H9 (cell line): ENCODE measurements at regions not wholly inside any gene's neighbourhood (a gene's known extent, or its start where the extent isn't known, plus 50 kb on each side); places are given as distances from the start of the nearest gene placed in this dataset.

Experiments
- DNase-seq: peaks from one replicate; pipeline ENCODE4 v3.0.0-alpha.2; 2017
- H2AFZ ChIP-seq: one replicate; pipeline ENCODE4 v1.6.1; 2013; ENCODE audit warnings: mild to moderate bottlenecking, low read length, control low read depth, moderate library complexity
- H2AK5ac ChIP-seq: 2 replicates; pipeline ENCODE4 v1.6.1; 2013; ENCODE audit warnings: low read length, control low read depth, mixed read lengths; ENCODE audit not compliant: insufficient read length
- H2BK120ac ChIP-seq: one replicate; pipeline ENCODE4 v1.6.1; 2013; ENCODE audit warnings: low read depth, mild to moderate bottlenecking, low read length, control low read depth, inconsistent platforms; ENCODE audit not compliant: poor library complexity, severe bottlenecking
- H2BK12ac ChIP-seq: 2 replicates; pipeline ENCODE4 v1.6.1; 2013; ENCODE audit warnings: low read length, control low read depth, mixed read lengths, low read depth; ENCODE audit not compliant: insufficient read length
- H2BK15ac ChIP-seq: 2 replicates; pipeline ENCODE4 v1.6.1; 2013; ENCODE audit warnings: low read depth, low read length, control low read depth
- H2BK20ac ChIP-seq: one replicate; pipeline ENCODE4 v1.6.1; 2013; ENCODE audit warnings: low read depth, mild to moderate bottlenecking, low read length, control low read depth, inconsistent platforms; ENCODE audit not compliant: poor library complexity, severe bottlenecking
- H2BK5ac ChIP-seq: 2 replicates; pipeline ENCODE4 v1.6.1; 2013; ENCODE audit warnings: low read length, control low read depth, mixed read lengths; ENCODE audit not compliant: insufficient read length
- H3K14ac ChIP-seq: 2 replicates; pipeline ENCODE4 v1.6.1; 2013; ENCODE audit warnings: low read length, control low read depth; ENCODE audit not compliant: insufficient read depth
- H3K18ac ChIP-seq: 2 replicates; pipeline ENCODE4 v1.6.1; 2013; ENCODE audit warnings: low read depth, mild to moderate bottlenecking, mixed read lengths, low read length, control low read depth; ENCODE audit not compliant: insufficient read length
- H3K23ac ChIP-seq: 2 replicates; pipeline ENCODE4 v1.6.1; 2013; ENCODE audit warnings: low read length, control low read depth, mixed read lengths, low read depth; ENCODE audit not compliant: insufficient read length
- H3K23me2 ChIP-seq: 2 replicates; pipeline ENCODE4 v1.6.1; 2013; ENCODE audit warnings: low read depth, mild to moderate bottlenecking, mixed read lengths, low read length, control low read depth; ENCODE audit not compliant: insufficient read length, poor library complexity, severe bottlenecking
- H3K27ac ChIP-seq: 2 replicates; pipeline ENCODE4 v1.5.1; 2013; ENCODE audit warnings: low read length, control low read depth, mixed read lengths, low read depth; ENCODE audit not compliant: insufficient read length
- H3K27me3 ChIP-seq: 2 replicates; pipeline ENCODE4 v1.6.1; 2013; ENCODE audit warnings: low read length, control low read depth, inconsistent platforms; ENCODE audit not compliant: insufficient read depth
- H3K4ac ChIP-seq: 2 replicates; pipeline ENCODE4 v1.6.1; 2013; ENCODE audit warnings: low read depth, mild to moderate bottlenecking, control low read depth, inconsistent platforms, low read length, moderate library complexity
- H3K4me1 ChIP-seq: 2 replicates; pipeline ENCODE4 v1.6.1; 2013; ENCODE audit warnings: low read length, control low read depth, inconsistent platforms; ENCODE audit not compliant: insufficient read depth
- H3K4me2 ChIP-seq: 2 replicates; pipeline ENCODE4 v1.6.1; 2013; ENCODE audit warnings: low read length, control low read depth, mixed read lengths; ENCODE audit not compliant: insufficient read length, insufficient read depth
- H3K56ac ChIP-seq: 2 replicates; pipeline ENCODE4 v1.6.1; 2013; ENCODE audit warnings: low read depth, mild to moderate bottlenecking, mixed read lengths, low read length, control low read depth; ENCODE audit not compliant: insufficient read length
- H3K79me1 ChIP-seq: 2 replicates; pipeline ENCODE4 v1.6.1; 2013; ENCODE audit warnings: low read depth, mild to moderate bottlenecking, moderate library complexity, low read length, control low read depth, inconsistent platforms; ENCODE audit not compliant: insufficient read depth, poor library complexity, severe bottlenecking
- H3K79me2 ChIP-seq: 2 replicates; pipeline ENCODE4 v1.6.1; 2013; ENCODE audit warnings: low read length, control low read depth, inconsistent platforms; ENCODE audit not compliant: insufficient read depth
- H3K9ac ChIP-seq: 2 replicates; pipeline ENCODE4 v1.6.1; 2013; ENCODE audit warnings: low read length, control low read depth, mixed read lengths; ENCODE audit not compliant: insufficient read length; ENCODE audit errors: extremely low read depth
- H3K9me3 ChIP-seq: one replicate; pipeline ENCODE4 v1.6.1; 2013; ENCODE audit warnings: low read depth, low read length, inconsistent platforms; ENCODE audit not compliant: control insufficient read depth
- H3T11ph ChIP-seq: one replicate; pipeline ENCODE4 v1.6.1; 2013; ENCODE audit warnings: mild to moderate bottlenecking, low read length, control low read depth, inconsistent platforms
- H4K20me1 ChIP-seq: one replicate; pipeline ENCODE4 v1.6.1; 2013; ENCODE audit not compliant: control insufficient read depth, insufficient read length, insufficient read depth
- H4K5ac ChIP-seq: 2 replicates; pipeline ENCODE4 v1.6.1; 2013; ENCODE audit warnings: low read depth, mild to moderate bottlenecking, mixed read lengths, low read length, control low read depth; ENCODE audit not compliant: insufficient read length
- H4K8ac ChIP-seq: replicated peaks from 2 replicates; pipeline ENCODE4 v1.6.1; 2013; ENCODE audit warnings: low read length, control low read depth, mixed read lengths, low read depth; ENCODE audit not compliant: insufficient read length
- H4K91ac ChIP-seq: 2 replicates; pipeline ENCODE4 v1.6.1; 2013; ENCODE audit warnings: low read depth, mild to moderate bottlenecking, moderate library complexity, mixed read lengths, low read length, control low read depth; ENCODE audit not compliant: insufficient read length
- H3K27ac Mint-ChIP-seq, 3 experiments: 2 replicates in 2 of 3; 3 replicates in 1 of 3; pipeline ENCODE4 v1.8.0; 2020 to 2021; ENCODE audit warnings: mixed read lengths in 3 of 3, mild to moderate bottlenecking in 1 of 3, moderate library complexity in 1 of 3
- H3K27me3 Mint-ChIP-seq: 2 replicates; pipeline ENCODE4 v1.8.0; 2021; ENCODE audit warnings: low read depth, mild to moderate bottlenecking, moderate library complexity, mixed read lengths
- H3K36me3 Mint-ChIP-seq, 3 experiments: 2 replicates in 2 of 3; 3 replicates in 1 of 3; pipeline ENCODE4 v1.8.0; 2020 to 2021; ENCODE audit warnings: low read depth in 3 of 3, mixed read lengths in 3 of 3; ENCODE audit not compliant: insufficient read depth in 1 of 3
- H3K4me1 Mint-ChIP-seq, 2 experiments: 2 replicates each; pipeline ENCODE4 v1.8.0; 2020; ENCODE audit warnings: mixed read lengths in 2 of 2
- H3K4me3 Mint-ChIP-seq, 2 experiments: 2 replicates in 1 of 2; 3 replicates in 1 of 2; pipeline ENCODE4 v1.8.0; 2020 to 2021; ENCODE audit warnings: mild to moderate bottlenecking in 2 of 2, mixed read lengths in 2 of 2, moderate library complexity in 1 of 2
- H3K9me3 Mint-ChIP-seq, 2 experiments: 2 replicates in 1 of 2; 3 replicates in 1 of 2; pipeline ENCODE4 v1.8.0; 2020; ENCODE audit warnings: mild to moderate bottlenecking in 2 of 2, mixed read lengths in 2 of 2, moderate library complexity in 1 of 2
- CTCF ChIP-seq: fragments of 200-600 bp; sonication (generic); conservative IDR thresholded peaks from 3 replicates; pipeline ENCODE4 v1.8.0; 2021; ENCODE audit warnings: antibody characterized with exemption, mild to moderate bottlenecking
- WGBS: extraction: QIAGEN DNeasy Blood & Tissue Kit; methylation state at CpG from one replicate; pipeline ENCODE4 v1.1.7; 2013; ENCODE audit warnings: missing lambda C conversion rate, low lambda C conversion rate, mixed read lengths; ENCODE audit not compliant: insufficient read length; ENCODE audit errors: extremely low coverage; 5-methylcytosine and 5-hydroxymethylcytosine counted together

- H4K8ac ChIP-seq: no peak overlapping the region
- H3K56ac ChIP-seq: no peak overlapping the region
- Mint-ChIP-seq H3K36me3 (peaks cover 0 to 11% (median 6%) of the 10 kb centered on the region in 3 experiments; a peak in 3 of 7 replicates), H3K27me3 (no peaks in the 10 kb centered on the region), H3K4me1 (peaks cover 10 to 11% of the 10 kb centered on the region in 2 experiments), H3K27ac (no peak overlapping the region), H3K9me3 (peaks cover 6 to 8% of the 10 kb centered on the region in 2 experiments; a peak in 3 of 5 replicates), H3K4me3 (no peak overlapping the region)
- H3K79me2 ChIP-seq: no peaks in the 10 kb centered on the region
- no peak for TF ChIP-seq CTCF
- H3K14ac ChIP-seq: no peak overlapping the region
- no peaks in the 10 kb centered on the region for H4K20me1 ChIP-seq
- H3K4me1 ChIP-seq: no peaks in the 10 kb centered on the region
- H2AFZ ChIP-seq: no peak overlapping the region
- no peak overlapping the region for H2AK5ac ChIP-seq
- H4K5ac ChIP-seq: no peak overlapping the region
- H4K91ac ChIP-seq: no peak overlapping the region
- H3K18ac ChIP-seq: no peak overlapping the region
- H3K4me2 ChIP-seq: no peak overlapping the region
- H2BK5ac ChIP-seq: no peak overlapping the region
- no peak overlapping the region for H2BK120ac ChIP-seq
- no peak for DNase-seq
- no peak overlapping the region for H3K27ac ChIP-seq
- H2BK20ac ChIP-seq: no peak overlapping the region
- no peaks in the 10 kb centered on the region for H3K79me1 ChIP-seq
- H3K27me3 ChIP-seq: no peaks in the 10 kb centered on the region
- H3T11ph ChIP-seq: no peak overlapping the region
- no peaks in the 10 kb centered on the region for H3K9me3 ChIP-seq
- no peak overlapping the region for H2BK15ac ChIP-seq
- H3K4ac ChIP-seq: no peak overlapping the region
- no peaks in the 10 kb centered on the region for H3K23me2 ChIP-seq
- no peak overlapping the region for H3K9ac ChIP-seq
- WGBS: no CpG with 5 or more reads among the region's 2 CpGs
- H2BK12ac ChIP-seq: no peak overlapping the region
- H3K23ac ChIP-seq: no peak overlapping the region
Measured at GRCh38 chr2:116719836-116720235, 1094.7 kb upstream of the DDX18 start.
